Tibial artery (tissue), 4 donors: ENCODE measurements at regions not wholly inside any gene's neighbourhood (a gene's known extent, or its start where the extent isn't known, plus 50 kb on each side); places are given as distances from the start of the nearest gene placed in this dataset.
"Not testable (repeated sequence)": the region's sequence is repeated elsewhere in the genome, so short reads cannot be mapped to it uniquely, and the experiment has no call there.

Source experiments
- DNase-seq, 2 donors: peaks; one replicate each; pipeline ENCODE4 v3.0.0-alpha.2; 2019
- H3K27ac ChIP-seq, 2 donors: fragments of 200-600 bp; sonication (generic) in 1 of 2; 1 replicate in 1 of 2; 2 replicates in 1 of 2; pipeline ENCODE4 v1.5.1; 2018 to 2019; ENCODE audit warnings: mild to moderate bottlenecking in 1 of 2
- H3K27me3 ChIP-seq, 2 donors: fragments of 200-600 bp; sonication (generic) in 1 of 2; one replicate each; pipeline versions ENCODE4 v1.5.1 to v1.6.0; 2016 to 2019
- H3K36me3 ChIP-seq, 3 donors: fragments of 200-600 bp; sonication (generic) in 2 of 3; one replicate each; pipeline ENCODE4 v1.5.1; 2016 to 2019; ENCODE audit warnings: mild to moderate bottlenecking in 2 of 3
- H3K4me1 ChIP-seq, 4 donors: fragments of 200-600 bp; sonication (generic) in 2 of 4; 1 replicate in 3 of 4; 2 replicates in 1 of 4; pipeline ENCODE4 v1.5.1; 2016 to 2019
- H3K4me3 ChIP-seq, 2 donors: fragments of 200-600 bp; sonication (generic) in 1 of 2; 1 replicate in 1 of 2; 2 replicates in 1 of 2; pipeline ENCODE4 v1.5.1; 2018 to 2019; ENCODE audit warnings: mild to moderate bottlenecking in 2 of 2
- H3K9me3 ChIP-seq, 3 donors: fragments of 200-600 bp; sonication (generic) in 1 of 3; one replicate each; pipeline ENCODE4 v1.5.1; 2016 to 2019
- intact Hi-C: fragments of 100-400 bp; cut with DNase I; formaldehyde crosslinking; loops from one replicate; pipeline ENCODE4 v1.15.0; 2023; ENCODE audit warnings: low total_unique reads
- TF ChIP-seq, protein P1 (sequence below), 2 experiments: fragments of 200-600 bp in 1 of 2; fragments of 450-650 bp in 1 of 2; IDR thresholded peaks; one replicate each; pipeline ENCODE4 v1.5.1; 2017 to 2019; ENCODE audit warnings: antibody characterized with exemption in 2 of 2, mild to moderate bottlenecking in 1 of 2, moderate library complexity in 1 of 2

DNA sequence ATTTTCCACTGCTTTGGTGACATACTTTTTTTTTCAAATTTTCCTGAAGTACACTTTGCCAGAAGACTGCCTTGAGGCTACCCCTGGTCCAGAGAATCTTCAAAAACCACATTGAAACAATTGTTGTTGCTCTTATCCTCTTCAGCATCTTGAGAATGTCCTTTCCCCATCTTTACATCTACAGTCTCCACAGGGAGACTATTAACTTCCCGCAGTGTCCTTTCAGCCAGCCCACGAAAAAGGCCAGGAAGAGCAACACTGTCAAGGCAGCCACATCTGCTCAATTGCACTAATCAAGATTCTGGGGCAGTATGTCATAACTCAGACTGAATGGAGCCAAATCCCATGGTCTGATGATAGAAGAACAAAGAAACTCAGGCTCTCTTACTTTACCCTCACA is 148.3 kb downstream of the ENC1 start:
- TF ChIP-seq, protein P1, sequence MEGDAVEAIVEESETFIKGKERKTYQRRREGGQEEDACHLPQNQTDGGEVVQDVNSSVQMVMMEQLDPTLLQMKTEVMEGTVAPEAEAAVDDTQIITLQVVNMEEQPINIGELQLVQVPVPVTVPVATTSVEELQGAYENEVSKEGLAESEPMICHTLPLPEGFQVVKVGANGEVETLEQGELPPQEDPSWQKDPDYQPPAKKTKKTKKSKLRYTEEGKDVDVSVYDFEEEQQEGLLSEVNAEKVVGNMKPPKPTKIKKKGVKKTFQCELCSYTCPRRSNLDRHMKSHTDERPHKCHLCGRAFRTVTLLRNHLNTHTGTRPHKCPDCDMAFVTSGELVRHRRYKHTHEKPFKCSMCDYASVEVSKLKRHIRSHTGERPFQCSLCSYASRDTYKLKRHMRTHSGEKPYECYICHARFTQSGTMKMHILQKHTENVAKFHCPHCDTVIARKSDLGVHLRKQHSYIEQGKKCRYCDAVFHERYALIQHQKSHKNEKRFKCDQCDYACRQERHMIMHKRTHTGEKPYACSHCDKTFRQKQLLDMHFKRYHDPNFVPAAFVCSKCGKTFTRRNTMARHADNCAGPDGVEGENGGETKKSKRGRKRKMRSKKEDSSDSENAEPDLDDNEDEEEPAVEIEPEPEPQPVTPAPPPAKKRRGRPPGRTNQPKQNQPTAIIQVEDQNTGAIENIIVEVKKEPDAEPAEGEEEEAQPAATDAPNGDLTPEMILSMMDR (IDR thresholded peaks at IDR 0.05), result no peak
- H3K4me3 ChIP-seq, result no peak overlapping the region
- H3K9me3 ChIP-seq, result no peaks in the 10 kb centered on the region
- H3K27ac ChIP-seq, result no peak overlapping the region
- DNase-seq, result no peak
- H3K4me1 ChIP-seq, result no peaks in the 10 kb centered on the region
- intact Hi-C loops, result no loop called here
- H3K27me3 ChIP-seq, result no peaks in the 10 kb centered on the region
- no peaks in the 10 kb centered on the region for H3K36me3 ChIP-seq

DNA sequence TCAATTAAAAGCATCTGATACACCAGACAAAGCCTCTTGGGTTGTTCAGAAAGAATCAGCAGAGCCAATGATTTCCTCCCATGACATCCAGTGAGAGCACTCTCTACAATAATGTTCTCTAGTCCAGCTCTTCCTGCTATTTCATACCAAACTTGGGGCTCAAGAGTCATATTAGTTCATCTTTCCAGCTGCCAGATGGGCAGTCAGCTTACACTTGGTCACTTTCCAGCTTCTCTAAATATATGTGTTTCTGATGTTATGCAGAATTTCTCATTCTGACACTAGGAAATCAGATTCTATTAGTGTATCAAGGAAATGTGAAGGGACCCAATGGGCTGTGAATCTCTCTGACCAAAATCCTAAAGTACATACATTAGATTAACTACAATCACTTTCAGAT is 148.9 kb downstream of the ENC1 start:
- no peaks in the 10 kb centered on the region for H3K4me1 ChIP-seq
- H3K27ac ChIP-seq, result no peak overlapping the region
- intact Hi-C loops, result no loop called here
- TF ChIP-seq, protein P1 (IDR thresholded peaks at IDR 0.05), result no peak
- no peak for DNase-seq
- H3K36me3 ChIP-seq, result no peaks in the 10 kb centered on the region
- no peaks in the 10 kb centered on the region for H3K27me3 ChIP-seq
- no peaks in the 10 kb centered on the region for H3K9me3 ChIP-seq
- no peak overlapping the region for H3K4me3 ChIP-seq

DNA sequence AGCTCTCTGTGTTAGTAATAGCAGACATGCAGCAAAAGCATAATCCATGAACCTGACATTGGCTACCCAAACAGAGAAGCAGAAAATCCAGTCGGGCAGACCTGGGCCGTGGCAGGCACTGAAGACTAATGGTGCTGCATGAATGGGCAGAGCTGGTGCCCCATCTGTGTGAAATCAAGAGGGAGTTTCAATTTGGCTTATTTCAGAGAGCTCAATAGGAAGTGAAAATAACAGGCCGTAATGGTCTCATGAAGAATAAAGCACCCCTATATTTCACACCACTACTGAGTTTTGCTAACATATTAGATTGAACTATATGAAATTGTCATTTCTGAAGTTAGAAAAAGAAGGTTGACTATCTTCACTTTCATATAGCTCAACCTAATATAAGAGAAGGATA is 149.7 kb downstream of the ENC1 start:
- DNase-seq, result no peak
- Histone ChIP-seq H3K9me3 (no peaks in the 10 kb centered on the region), H3K4me3 (no peak overlapping the region), H3K27ac (no peak overlapping the region), H3K4me1 (no peaks in the 10 kb centered on the region), H3K36me3 (no peaks in the 10 kb centered on the region), H3K27me3 (no peaks in the 10 kb centered on the region)
- intact Hi-C loops, result no loop called here
- TF ChIP-seq, protein P1 (IDR thresholded peaks at IDR 0.05), result no peak

DNA sequence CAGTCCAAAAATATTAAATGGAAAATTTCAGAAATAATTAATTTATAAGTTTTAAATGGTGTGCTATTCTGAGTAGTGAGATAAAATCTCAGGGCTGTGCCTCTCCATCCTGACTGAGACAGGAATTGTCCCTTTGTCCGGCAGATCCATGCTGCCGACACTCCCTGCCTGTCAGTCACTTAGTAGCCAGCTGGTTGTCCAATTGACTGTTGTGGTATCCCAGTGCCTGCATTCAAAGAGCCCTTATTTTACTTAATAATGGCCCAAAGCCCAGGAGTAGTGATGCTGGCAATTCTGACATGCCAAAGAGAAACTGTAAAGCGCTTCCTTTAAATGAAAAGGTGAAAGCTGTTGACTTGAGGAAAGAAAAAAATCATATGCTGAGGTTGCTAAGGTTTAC is 157.5 kb downstream of the ENC1 start:
- H3K36me3 ChIP-seq, result no peaks in the 10 kb centered on the region
- no peak overlapping the region for H3K4me3 ChIP-seq
- H3K9me3 ChIP-seq, result no peaks in the 10 kb centered on the region
- no peaks in the 10 kb centered on the region for H3K27me3 ChIP-seq
- intact Hi-C loops, result no loop called here
- no peak for DNase-seq
- H3K27ac ChIP-seq, result no peak overlapping the region
- TF ChIP-seq, protein P1 (IDR thresholded peaks at IDR 0.05), result no peak
- H3K4me1 ChIP-seq, result no peaks in the 10 kb centered on the region

DNA sequence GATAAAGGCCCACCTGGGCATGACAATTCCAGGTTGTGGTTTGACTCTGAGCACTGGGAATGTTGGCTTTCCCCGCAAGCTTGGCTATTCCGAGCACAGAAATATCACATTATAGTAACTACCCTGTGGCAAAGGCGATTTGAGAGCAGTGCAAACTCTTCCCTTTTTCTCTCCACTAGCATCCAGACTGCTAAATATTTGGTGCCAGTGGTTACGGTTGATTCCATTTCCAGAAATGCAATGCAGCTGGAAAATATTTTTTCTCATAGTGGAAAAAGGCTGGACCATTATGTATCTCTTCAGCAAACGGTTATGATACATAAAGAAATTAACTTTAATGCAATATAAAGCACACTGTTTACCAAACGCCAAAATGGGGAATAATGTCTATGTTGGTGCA is 158.0 kb downstream of the ENC1 start:
- Histone ChIP-seq H3K36me3 (no peaks in the 10 kb centered on the region), H3K27ac (no peak overlapping the region), H3K4me3 (no peak overlapping the region), H3K9me3 (no peaks in the 10 kb centered on the region), H3K27me3 (no peaks in the 10 kb centered on the region), H3K4me1 (no peaks in the 10 kb centered on the region)
- no peak for DNase-seq
- intact Hi-C loops, result no loop called here
- TF ChIP-seq, protein P1 (IDR thresholded peaks at IDR 0.05), result no peak

DNA sequence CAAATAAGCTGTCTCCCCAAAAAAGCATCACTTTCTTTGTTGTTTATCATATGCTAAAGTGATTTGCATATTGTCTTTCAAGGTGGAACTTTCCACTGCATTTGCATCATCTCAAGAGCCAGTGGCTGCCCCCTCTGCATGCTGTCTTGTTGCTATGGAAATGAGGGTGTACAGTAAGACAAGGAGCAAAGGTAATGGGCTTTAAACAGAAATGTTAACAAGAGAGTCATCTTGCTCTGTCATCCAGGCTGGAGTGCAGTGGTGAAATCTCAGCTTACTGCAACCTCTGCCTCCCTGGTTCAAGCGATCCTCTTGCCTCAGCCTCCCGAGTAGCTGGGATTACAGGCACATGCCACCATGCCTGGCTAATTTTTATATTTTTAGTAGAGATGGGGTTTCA is 159.2 kb downstream of the ENC1 start:
- H3K9me3 ChIP-seq, H3K36me3 ChIP-seq, H3K4me1 ChIP-seq, H3K27me3 ChIP-seq, H3K27ac ChIP-seq, intact Hi-C loops, DNase-seq, H3K4me3 ChIP-seq: not testable (repeated sequence)
